HG03064 (cell line): ENCODE measurements at regions not wholly inside any gene's neighbourhood (a gene's known extent, or its start where the extent isn't known, plus 50 kb on each side); places are given as distances from the start of the nearest gene placed in this dataset.

Source experiments
- ATAC-seq: cut with Tn5 transposase; IDR thresholded peaks from one replicate; pipeline ENCODE4 v1.9.1; 2021; ENCODE audit warnings: low read depth; ENCODE audit not compliant: unreplicated experiment

DNA sequence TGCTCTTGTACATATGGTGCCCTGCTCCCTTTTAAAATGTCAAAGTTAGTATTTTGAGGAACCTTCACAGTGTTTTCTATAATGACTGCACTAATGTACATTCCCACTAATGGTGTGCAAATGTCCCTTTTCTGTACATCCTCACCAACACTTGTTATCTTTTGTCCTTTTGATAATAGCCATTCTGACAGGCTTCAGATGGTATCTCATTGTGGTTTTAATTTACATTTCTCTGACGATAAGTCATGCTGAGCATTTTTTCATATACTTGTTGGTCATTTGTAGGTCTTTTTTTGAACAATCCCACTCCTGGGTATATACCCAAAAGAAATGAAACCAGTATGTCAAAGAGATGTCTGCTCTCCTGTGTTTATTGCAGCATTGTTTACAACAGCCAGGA lies 268.3 kb downstream of the FBXO15 start:
- no peak for ATAC-seq

- no peak for ATAC-seq
Observed at GRCh38 chr18:73869182-73869581, 278.5 kb downstream of the FBXO15 start.

DNA sequence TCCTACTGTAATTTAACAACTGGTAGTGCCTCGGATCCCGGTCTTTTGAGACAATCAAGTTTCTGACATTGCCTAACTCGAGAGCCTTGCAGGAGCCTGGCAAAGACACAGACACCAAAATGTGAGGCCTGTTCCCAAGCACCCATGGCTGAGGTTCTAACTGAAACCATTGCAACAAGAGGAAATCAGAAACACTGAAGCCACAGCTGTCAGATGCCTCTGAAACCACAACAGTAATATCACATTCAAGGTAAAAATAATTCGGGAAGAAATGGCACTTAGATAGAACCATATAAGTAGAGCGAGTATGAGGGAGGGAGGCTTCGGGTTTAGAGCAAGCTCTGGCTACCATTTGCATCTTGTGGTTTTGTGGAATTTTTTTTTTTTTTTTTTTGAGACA lies 285.9 kb downstream of the FBXO15 start:
- ATAC-seq: no peak

- ATAC-seq: no peak
Observed at GRCh38 chr18:73859837-73860397, 287.7 kb downstream of the FBXO15 start.

- no peak for ATAC-seq
Observed at GRCh38 chr18:73852789-73853549, 294.7 kb downstream of the FBXO15 start.

GRCh38 chr18:73850782-73851181 lies 296.9 kb downstream of the FBXO15 start:
- no peak for ATAC-seq

GRCh38 chr18:73848656-73849055 lies 299.0 kb downstream of the FBXO15 start:
- no peak for ATAC-seq

DNA sequence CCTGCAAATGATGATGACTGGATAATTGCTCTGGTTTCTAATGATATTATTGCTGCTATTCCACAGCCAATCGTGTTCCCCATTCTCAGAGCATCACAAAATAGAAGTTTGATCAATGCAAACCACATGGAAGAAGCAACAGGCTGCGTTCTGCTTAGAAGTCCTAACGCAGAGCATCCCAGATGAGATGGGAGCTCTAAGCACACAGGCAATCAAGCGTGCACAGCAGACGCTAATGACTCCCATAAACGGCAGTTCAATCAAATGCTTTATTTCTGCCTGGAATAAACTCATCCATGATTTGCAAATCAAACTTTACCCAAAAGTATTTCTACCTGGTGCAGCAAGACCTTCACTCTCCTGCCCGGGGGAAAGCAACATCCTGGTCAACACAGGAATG lies 304.2 kb downstream of the FBXO15 start:
- no peak for ATAC-seq

DNA sequence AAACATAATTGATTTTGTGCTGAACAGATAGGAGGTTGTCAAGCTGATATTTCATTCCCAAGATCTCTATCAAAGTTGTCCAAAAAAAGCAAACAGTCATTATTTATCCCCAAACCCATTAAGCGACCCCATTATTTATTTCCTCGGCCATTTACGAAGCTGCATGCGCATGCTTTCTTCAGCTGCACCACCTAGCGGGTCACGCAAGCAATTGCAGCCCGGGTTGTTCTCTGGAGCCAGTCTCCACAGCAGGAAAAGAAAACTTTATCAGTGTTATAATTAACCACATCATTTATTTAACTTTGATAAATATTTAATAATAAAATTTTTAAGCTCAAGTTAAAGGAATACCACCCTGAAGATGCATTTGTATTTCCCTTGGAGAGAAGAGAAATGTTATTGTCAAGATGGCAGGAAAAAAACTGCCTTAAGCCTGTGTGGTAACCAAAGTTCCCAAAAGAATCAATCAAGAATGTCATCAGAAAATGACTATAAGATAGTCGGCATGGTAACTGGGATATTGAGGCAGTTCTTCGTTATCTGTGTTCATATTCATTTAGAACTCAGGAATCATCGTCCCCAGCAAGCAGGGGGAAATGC lies 304.7 kb downstream of the FBXO15 start:
- ATAC-seq: no peak

- no peak for ATAC-seq
Observed at GRCh38 chr18:73841661-73842060, 306.0 kb downstream of the FBXO15 start.

DNA sequence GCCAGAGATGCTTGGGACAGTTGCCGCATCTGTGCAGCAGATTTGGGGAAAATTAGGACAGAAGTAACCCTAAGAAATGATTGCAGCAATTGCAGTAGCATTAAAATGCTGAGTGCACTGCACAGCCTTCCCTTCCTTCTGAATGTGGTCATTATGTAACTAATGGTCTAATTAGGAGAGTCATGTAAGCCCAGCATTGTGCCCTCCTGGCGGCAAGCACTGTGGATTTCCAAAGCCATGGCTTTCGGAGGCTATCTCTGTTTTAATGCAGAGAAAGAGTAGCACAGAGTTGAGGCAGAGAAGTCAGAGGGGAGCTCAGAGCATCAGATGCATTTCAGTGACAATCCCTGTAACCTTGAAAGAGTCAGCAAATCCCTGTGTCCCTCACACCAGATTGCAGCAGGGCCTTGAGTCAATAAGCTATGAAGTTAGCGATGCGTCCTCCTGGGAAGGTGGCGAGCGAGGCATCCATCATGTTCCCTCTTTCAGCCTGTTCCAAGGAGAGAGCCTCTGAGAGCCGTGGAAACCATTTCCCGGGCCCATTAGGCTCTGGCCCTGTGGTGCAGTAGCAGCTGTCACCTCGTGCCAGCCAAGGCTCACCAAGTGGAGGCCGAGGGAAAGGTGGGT lies 307.2 kb downstream of the FBXO15 start:
- no peak for ATAC-seq

DNA sequence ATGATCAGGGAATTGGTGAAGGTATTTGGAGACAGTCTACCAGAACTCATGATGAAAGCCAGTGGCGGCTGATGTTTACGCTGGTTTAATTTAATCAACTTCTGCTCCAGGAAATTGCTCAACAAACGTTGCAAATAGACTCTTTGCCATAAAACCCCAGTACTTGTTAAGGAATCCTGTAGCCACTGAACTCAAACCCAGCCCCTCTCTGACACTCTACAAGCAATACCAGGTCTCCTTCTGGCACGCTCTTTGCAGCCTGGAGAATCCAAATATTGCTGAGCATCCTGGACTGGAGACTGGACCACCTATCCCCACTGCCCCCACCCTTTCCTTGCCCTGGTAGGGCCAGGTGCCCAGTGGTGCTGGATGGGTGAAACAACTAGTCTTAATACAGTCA lies 308.2 kb downstream of the FBXO15 start:
- no peak for ATAC-seq

- no peak for ATAC-seq
Observed at GRCh38 chr18:73838107-73838506, 309.5 kb downstream of the FBXO15 start.

GRCh38 chr18:73835656-73836364 lies 311.8 kb downstream of the FBXO15 start:
- ATAC-seq: no peak

GRCh38 chr18:73835039-73835438 lies 312.6 kb downstream of the FBXO15 start:
- no peak for ATAC-seq

DNA sequence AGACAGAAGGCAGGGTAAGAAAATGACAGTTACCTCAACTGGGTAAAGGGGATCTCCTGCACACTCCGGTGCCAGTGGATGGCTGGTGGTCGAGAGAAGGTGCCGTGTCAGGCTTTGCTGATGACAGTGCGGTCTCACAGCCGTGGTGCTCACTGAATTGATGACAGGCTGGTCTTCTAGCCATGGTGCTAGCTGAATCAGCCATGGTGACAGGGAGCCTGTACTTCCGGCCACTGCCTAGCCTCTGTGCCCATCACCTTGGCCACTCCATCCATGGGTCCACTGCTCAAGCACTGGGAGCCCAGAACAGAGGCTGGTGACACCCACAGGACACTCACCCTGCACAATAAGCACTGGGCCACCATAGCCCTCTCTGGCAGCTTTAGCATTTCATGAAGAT lies 315.9 kb downstream of the FBXO15 start:
- no peak for ATAC-seq

GRCh38 chr18:73829146-73829545 lies 318.5 kb downstream of the FBXO15 start:
- no peak for ATAC-seq

GRCh38 chr18:73827801-73828200 lies 319.8 kb downstream of the FBXO15 start:
- ATAC-seq: no peak

DNA sequence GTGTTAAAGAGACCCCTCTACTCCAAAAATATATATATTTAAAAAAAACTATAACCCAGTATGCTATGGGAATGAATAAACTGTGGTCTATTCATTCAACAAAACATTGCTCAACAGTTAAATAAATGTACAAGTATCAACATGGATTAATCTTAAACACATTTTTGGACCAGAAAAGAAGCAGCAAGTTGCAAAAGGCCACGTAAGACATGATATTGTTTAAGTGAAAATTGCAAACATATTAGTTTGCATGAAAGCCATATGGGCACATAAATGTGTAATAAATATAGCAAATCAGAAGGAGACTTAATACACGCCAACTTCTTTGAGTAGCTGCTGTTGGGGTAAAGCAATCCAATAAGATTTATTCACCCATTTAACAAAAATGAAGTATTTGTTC lies 321.5 kb downstream of the FBXO15 start:
- no peak for ATAC-seq

DNA sequence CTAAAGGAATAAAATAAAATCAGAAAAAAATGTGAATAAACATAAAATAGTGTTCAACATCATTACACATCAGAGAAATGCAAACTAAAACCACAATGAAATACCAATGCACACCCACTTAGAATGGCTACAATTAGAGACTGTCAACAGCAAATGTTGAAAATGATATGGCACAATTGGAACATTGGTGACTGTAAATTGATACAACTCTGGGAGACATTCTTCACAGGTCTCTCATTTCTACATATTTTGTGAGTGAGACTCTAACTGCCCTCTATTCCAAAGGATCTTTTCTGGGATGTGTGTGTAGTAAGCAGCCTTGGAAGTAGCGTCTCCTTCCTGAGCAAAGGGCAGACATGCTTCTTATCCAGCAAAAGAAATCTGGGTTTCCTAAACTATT lies 323.0 kb downstream of the FBXO15 start:
- ATAC-seq: no peak

DNA sequence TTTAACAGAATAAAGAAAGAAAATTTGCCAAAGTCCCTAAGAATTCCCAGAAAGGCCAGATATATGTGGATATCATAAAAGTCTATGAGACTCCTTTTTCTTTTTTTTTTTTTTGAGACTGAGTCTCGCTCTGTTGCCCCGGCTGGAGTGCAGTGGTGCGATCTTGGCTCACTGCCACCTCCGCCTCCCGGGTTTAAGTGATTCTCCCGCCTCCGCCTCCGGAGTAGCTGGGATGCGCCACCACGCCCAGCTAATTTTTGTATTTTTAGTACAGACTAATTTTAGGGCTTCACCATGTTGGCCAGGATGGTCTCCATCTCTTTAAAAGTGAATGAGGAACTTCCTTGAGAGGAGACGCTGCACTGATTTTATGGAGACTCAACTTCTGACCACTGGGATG lies 335.2 kb downstream of the FBXO15 start:
- ATAC-seq: no peak
